Chondrocyte (in vitro differentiated cells): ENCODE measurements at regions not wholly inside any gene's neighbourhood (a gene's known extent, or its start where the extent isn't known, plus 50 kb on each side); places are given as distances from the start of the nearest gene placed in this dataset.

ENCODE experiments used
- DNase-seq: peaks from one replicate; pipeline ENCODE4 v3.0.0; 2021; ENCODE audit warnings: mixed read lengths, low spot score
- H3K27ac Mint-ChIP-seq: one replicate; pipeline ENCODE4 v1.8.0; 2021; ENCODE audit warnings: mild to moderate bottlenecking, moderate library complexity, mixed read lengths; ENCODE audit not compliant: unreplicated experiment
- H3K27me3 Mint-ChIP-seq: 2 replicates; pipeline ENCODE4 v1.8.0; 2021; ENCODE audit warnings: low read depth, mixed read lengths
- H3K36me3 Mint-ChIP-seq: 2 replicates; pipeline ENCODE4 v1.8.0; 2021; ENCODE audit warnings: low read depth, mixed read lengths
- H3K4me1 Mint-ChIP-seq: 2 replicates; pipeline ENCODE4 v1.8.0; 2021; ENCODE audit warnings: low read depth, mild to moderate bottlenecking, mixed read lengths
- H3K4me3 Mint-ChIP-seq: one replicate; pipeline ENCODE4 v1.8.0; 2021; ENCODE audit warnings: mild to moderate bottlenecking, moderate library complexity, mixed read lengths; ENCODE audit not compliant: unreplicated experiment
- H3K9me3 Mint-ChIP-seq: 2 replicates; pipeline ENCODE4 v1.8.0; 2021; ENCODE audit warnings: low read depth, mixed read lengths
- CTCF ChIP-seq: fragments of 200-600 bp; sonication (generic); IDR thresholded peaks from 2 replicates; pipeline ENCODE4 v1.5.0; 2021; ENCODE audit warnings: antibody characterized with exemption, mild to moderate bottlenecking, moderate library complexity

- Mint-ChIP-seq H3K4me1 (peaks cover 7% of the 10 kb centered on the region), H3K27me3 (no peaks in the 10 kb centered on the region), H3K4me3 (no peak overlapping the region), H3K27ac (no peak overlapping the region), H3K9me3 (peaks cover 11% of the 10 kb centered on the region), H3K36me3 (no peaks in the 10 kb centered on the region)
- no peak for DNase-seq
- TF ChIP-seq CTCF: no peak
These were observed 50.4 kb upstream of the SERTAD2 start for GRCh38 chr2:64704161-64704560.

DNA sequence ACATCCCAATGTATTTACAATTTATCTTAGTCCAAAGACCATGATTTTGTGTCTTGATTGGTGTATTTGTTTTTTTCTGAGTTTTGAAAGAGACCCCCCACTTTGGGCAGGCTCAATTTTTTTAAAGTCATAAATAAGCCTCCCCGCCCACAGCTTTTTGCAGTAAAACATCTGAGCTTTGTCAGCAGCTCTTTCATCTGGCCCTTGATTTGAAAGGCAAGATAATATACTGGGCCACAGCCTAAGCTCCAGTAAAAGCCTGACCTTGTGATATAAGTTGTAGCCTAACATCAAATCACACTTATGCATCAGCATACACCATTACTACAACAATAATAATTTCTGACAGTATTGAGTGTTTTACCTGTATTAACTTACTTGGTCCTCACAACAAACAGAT is 51.3 kb upstream of the SERTAD2 start:
- Mint-ChIP-seq H3K27me3 (no peaks in the 10 kb centered on the region), H3K27ac (no peak overlapping the region), H3K9me3 (peaks cover 9% of the 10 kb centered on the region)

DNA sequence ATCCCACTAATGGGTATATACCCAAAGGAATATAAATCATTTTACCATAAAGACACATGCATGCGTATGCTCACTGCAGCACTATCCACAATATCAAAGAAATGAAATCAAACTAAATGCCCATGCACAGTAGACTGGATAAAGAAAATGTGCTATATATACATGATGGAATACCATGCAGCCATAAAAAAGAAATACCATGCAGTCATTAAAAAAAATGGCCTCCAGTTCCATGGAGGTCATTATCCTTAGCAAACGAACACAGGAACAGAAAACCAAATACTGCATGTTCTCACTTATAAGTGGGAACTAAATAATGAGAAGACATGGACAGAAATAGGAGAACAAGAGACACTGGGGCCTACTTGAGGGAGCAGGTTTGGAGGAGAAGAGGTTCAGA is 53.6 kb upstream of the SERTAD2 start:
- no peak overlapping the region for H3K4me3 Mint-ChIP-seq
- H3K27ac Mint-ChIP-seq: no peak overlapping the region
- H3K4me1 Mint-ChIP-seq: peaks cover 6% of the 10 kb centered on the region
- no peaks in the 10 kb centered on the region for H3K36me3 Mint-ChIP-seq
- peaks cover 8% of the 10 kb centered on the region for H3K9me3 Mint-ChIP-seq
- no peaks in the 10 kb centered on the region for H3K27me3 Mint-ChIP-seq
- no peak for TF ChIP-seq CTCF
- DNase-seq: no peak

More for the DNA sequence above, 51.3 kb upstream of the SERTAD2 start:
- TF ChIP-seq CTCF: no peak
- peaks cover under 1% of the 10 kb centered on the region for H3K4me1 Mint-ChIP-seq
- no peaks in the 10 kb centered on the region for H3K36me3 Mint-ChIP-seq
- no peak for DNase-seq
- no peak overlapping the region for H3K4me3 Mint-ChIP-seq

GRCh38 chr2:64708829-64709228 is 55.1 kb upstream of the SERTAD2 start:
- peaks cover 8% of the 10 kb centered on the region for H3K9me3 Mint-ChIP-seq
- DNase-seq: no peak
- H3K4me1 Mint-ChIP-seq: peaks cover 6% of the 10 kb centered on the region
- H3K27ac Mint-ChIP-seq: no peak overlapping the region
- H3K4me3 Mint-ChIP-seq: no peak overlapping the region
- no peaks in the 10 kb centered on the region for H3K27me3 Mint-ChIP-seq
- H3K36me3 Mint-ChIP-seq: no peaks in the 10 kb centered on the region
- no peak for TF ChIP-seq CTCF

GRCh38 chr2:64711252-64711800 is 57.6 kb upstream of the SERTAD2 start:
- Mint-ChIP-seq H3K36me3 (no peaks in the 10 kb centered on the region), H3K27ac (no peak overlapping the region), H3K4me3 (no peak overlapping the region), H3K27me3 (no peaks in the 10 kb centered on the region), H3K4me1 (peaks cover 6% of the 10 kb centered on the region), H3K9me3 (peaks cover 8% of the 10 kb centered on the region)
- TF ChIP-seq CTCF: no peak
- no peak for DNase-seq
